HG03469 (cell line): ENCODE measurements at regions not wholly inside any gene's neighbourhood (a gene's known extent, or its start where the extent isn't known, plus 50 kb on each side); places are given as distances from the start of the nearest gene placed in this dataset.
A peak's percentile ranks its signal among the peaks of the same experiment; 100 is the strongest.

Experiments used
- ATAC-seq: cut with Tn5 transposase; IDR thresholded peaks from one replicate; pipeline ENCODE4 v1.9.1; 2021; ENCODE audit warnings: mild to moderate bottlenecking, moderate library complexity, moderate number of reproducible peaks; ENCODE audit not compliant: unreplicated experiment

GRCh38 chr6:139625998-139626975 is 251.8 kb upstream of the CITED2 start:
- ATAC-seq: no peak

- ATAC-seq: no peak
Measured at GRCh38 chr6:139625081-139625939, 250.9 kb upstream of the CITED2 start.

- ATAC-seq: no peak
Measured at GRCh38 chr6:139623372-139623771, 248.9 kb upstream of the CITED2 start.

GRCh38 chr6:139613496-139613895 is 239.0 kb upstream of the CITED2 start:
- ATAC-seq: no peak

- ATAC-seq: no peak
Measured at GRCh38 chr6:139612135-139612465, 237.7 kb upstream of the CITED2 start.

- no peak for ATAC-seq
Measured at GRCh38 chr6:139611327-139612134, 237.1 kb upstream of the CITED2 start.

GRCh38 chr6:139608466-139609261 is 234.2 kb upstream of the CITED2 start:
- ATAC-seq: no peak

- no peak for ATAC-seq
Measured at GRCh38 chr6:139605350-139605749, 230.9 kb upstream of the CITED2 start.

- no peak for ATAC-seq
Measured at GRCh38 chr6:139603581-139603980, 229.1 kb upstream of the CITED2 start.

- no peak for ATAC-seq
Measured at GRCh38 chr6:139602577-139602976, 228.1 kb upstream of the CITED2 start.

- ATAC-seq: peak; percentile 97
Measured at GRCh38 chr6:139600919-139601475, 226.5 kb upstream of the CITED2 start.

- peak; percentile 4 for ATAC-seq
Measured at GRCh38 chr6:139600343-139600742, 225.9 kb upstream of the CITED2 start.

- no peak for ATAC-seq
Measured at GRCh38 chr6:139597771-139598755, 223.6 kb upstream of the CITED2 start.

GRCh38 chr6:139597087-139597763 is 222.8 kb upstream of the CITED2 start:
- ATAC-seq: no peak

GRCh38 chr6:139595183-139595582 is 220.7 kb upstream of the CITED2 start:
- ATAC-seq: no peak

- ATAC-seq: no peak
Measured at GRCh38 chr6:139594333-139594965, 220.0 kb upstream of the CITED2 start.

GRCh38 chr6:139593081-139593480 is 218.6 kb upstream of the CITED2 start:
- ATAC-seq: no peak

- ATAC-seq: no peak
Measured at GRCh38 chr6:139592011-139592410, 217.6 kb upstream of the CITED2 start.
